ENCODE measurements at regions not wholly inside any gene's neighbourhood (a gene's known extent, or its start where the extent isn't known, plus 50 kb on each side); places are given as distances from the start of the nearest gene placed in this dataset.
"Not testable (repeated sequence)": the region's sequence is repeated elsewhere in the genome, so short reads cannot be mapped to it uniquely, and the experiment has no call there.

DNA sequence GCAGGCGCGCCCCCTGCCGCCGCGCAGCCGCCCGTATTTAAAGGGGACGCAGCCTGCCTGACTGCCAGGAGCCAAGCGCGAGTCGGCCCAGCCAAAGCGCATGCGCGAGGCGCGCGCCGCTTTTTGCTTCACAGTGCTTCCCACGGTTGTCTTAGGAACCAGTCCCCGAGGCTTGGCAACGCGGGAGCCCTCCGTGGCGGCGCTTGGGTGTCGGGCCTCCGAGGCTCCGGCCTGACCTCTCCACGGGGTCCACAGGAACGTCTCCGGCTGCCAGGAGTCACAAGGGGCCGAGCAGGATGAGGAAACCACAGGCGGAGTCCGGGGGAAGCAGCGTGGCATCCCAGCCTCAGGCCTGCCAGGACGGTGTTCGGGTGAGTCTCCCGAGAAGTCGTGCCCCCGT, 706.7 kb downstream of the KCNJ18 start:
- H3K27me3 ChIP-seq (ENCODE audit: low read depth); H3K9me3 ChIP-seq (replicated peaks); H3K4me3 ChIP-seq; H3K4me1 ChIP-seq; H3K27ac ChIP-seq (replicated peaks); intact Hi-C loops (cut with micrococcal nuclease); H3K36me3 ChIP-seq; DNase-seq: not testable (repeated sequence)

DNA sequence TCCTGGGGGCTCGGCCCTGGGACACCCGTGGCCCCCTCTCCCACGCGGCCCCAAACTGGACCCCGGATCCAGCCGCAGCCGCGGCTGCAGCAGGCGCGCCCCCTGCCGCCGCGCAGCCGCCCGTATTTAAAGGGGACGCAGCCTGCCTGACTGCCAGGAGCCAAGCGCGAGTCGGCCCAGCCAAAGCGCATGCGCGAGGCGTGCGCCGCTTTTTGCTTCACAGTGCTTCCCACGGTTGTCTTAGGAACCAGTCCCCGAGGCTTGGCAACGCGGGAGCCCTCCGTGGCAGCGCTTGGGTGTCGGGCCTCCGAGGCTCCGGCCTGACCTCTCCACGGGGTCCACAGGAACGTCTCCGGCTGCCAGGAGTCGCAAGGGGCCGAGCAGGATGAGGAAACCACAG, 712.8 kb downstream of the KCNJ18 start:
- H3K9me3 ChIP-seq (replicated peaks); H3K27ac ChIP-seq (replicated peaks); H3K4me3 ChIP-seq; DNase-seq; H3K27me3 ChIP-seq (ENCODE audit: low read depth); H3K4me1 ChIP-seq; intact Hi-C loops (cut with micrococcal nuclease); H3K36me3 ChIP-seq: not testable (repeated sequence)

DNA sequence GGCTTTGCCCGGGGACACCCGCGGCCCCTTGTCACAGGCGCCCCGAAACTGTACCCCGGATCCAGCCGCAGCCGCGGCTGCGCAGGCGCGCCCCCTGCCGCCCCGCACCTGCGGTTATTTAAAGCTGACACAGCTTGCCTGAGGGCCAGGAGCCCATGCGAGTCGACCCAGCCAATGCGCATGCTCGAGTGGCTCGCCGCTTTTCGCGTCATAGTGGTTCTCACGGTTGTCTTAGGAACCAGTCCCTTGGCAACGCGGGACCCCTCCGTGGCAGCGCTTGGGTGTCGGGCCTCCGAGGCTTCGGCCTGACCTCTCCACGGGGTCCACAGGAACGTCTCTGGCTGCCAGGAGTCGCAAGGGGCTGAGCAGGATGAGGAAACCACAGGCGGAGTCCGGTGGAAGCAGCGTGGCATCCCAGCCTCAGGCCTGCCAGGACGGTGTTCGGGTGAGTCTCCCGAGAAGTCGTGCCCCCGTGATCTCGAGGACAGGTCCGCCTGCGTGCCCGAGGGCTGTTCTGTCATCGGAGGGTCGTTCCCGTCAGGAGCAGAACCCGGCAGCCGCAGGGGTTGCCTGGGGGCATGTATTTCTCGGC, 716.9 kb downstream of the KCNJ18 start:
- Histone ChIP-seq H3K9me3 (replicated peaks) (peaks cover 5% of the 10 kb centered on the region), H3K4me1 (no peaks in the 10 kb centered on the region), H3K27me3 (ENCODE audit: low read depth) (no peaks in the 10 kb centered on the region), H3K4me3 (no peak overlapping the region), H3K27ac (replicated peaks) (no peak overlapping the region), H3K36me3 (no peaks in the 10 kb centered on the region)
- intact Hi-C loops (cut with micrococcal nuclease) = no loop called here
- no peak for DNase-seq
- TF ChIP-seq, protein P1, sequence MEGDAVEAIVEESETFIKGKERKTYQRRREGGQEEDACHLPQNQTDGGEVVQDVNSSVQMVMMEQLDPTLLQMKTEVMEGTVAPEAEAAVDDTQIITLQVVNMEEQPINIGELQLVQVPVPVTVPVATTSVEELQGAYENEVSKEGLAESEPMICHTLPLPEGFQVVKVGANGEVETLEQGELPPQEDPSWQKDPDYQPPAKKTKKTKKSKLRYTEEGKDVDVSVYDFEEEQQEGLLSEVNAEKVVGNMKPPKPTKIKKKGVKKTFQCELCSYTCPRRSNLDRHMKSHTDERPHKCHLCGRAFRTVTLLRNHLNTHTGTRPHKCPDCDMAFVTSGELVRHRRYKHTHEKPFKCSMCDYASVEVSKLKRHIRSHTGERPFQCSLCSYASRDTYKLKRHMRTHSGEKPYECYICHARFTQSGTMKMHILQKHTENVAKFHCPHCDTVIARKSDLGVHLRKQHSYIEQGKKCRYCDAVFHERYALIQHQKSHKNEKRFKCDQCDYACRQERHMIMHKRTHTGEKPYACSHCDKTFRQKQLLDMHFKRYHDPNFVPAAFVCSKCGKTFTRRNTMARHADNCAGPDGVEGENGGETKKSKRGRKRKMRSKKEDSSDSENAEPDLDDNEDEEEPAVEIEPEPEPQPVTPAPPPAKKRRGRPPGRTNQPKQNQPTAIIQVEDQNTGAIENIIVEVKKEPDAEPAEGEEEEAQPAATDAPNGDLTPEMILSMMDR (IDR thresholded peaks at IDR 0.05; ENCODE audit: borderline replicate concordance) = no peak

DNA sequence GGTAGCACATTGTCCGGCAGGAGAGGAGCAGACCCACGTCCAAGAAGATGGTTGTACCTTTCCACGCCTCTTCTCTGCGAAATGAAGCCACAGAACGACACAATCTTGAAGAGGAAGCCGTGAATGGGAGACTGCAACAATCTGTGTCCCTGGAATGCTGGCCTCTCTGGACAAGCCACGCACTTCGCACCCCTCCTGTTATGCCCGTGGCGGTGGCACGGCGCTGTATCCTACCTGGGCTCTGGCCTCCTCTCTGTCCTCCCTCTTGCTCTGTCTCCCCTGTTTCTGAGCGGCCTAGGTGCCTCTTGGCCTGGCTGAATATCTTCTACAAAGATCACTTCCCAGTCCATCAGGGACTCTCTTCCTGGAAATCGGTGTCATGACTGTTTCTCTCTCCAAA, 717.8 kb downstream of the KCNJ18 start:
- intact Hi-C loops (cut with micrococcal nuclease) = no loop called here
- H3K36me3 ChIP-seq = no peaks in the 10 kb centered on the region
- no peak overlapping the region for H3K27ac ChIP-seq (replicated peaks)
- H3K27me3 ChIP-seq (ENCODE audit: low read depth) = no peaks in the 10 kb centered on the region
- TF ChIP-seq, protein P1 (IDR thresholded peaks at IDR 0.05; ENCODE audit: borderline replicate concordance) = no peak
- peaks cover 5% of the 10 kb centered on the region for H3K9me3 ChIP-seq (replicated peaks)
- DNase-seq = no peak
- no peak overlapping the region for H3K4me3 ChIP-seq
- H3K4me1 ChIP-seq = no peaks in the 10 kb centered on the region

DNA sequence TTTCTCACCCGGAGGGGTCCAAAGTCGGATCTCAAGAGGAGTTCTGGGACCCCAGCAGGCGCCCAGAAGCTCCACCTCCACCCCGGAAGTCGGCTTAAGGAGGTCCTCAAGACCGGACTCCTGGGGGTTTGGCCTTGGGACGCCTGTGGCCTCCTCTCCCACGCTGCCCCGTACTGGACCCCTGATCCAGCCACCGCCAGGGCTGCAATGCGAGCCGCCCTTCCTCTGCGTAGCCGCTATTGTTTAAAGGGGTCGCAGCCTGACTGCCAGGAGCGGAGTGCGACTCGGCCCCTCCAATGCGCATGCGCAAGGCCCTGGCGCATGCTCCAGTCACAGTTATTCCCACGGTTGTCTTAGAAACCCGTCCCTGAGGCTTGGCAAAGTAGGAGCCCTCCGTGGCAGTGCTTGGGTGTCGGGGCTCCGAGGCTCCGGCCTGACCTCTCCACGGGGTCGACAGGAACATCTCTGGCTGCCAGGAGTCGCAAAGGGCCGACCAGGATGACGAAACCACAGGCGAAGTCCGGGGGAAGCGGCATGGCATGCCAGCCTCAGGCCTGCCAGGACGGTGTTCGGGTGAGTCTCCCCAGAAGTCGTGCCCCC, 719.0 kb downstream of the KCNJ18 start:
- H3K36me3 ChIP-seq = no peaks in the 10 kb centered on the region
- H3K9me3 ChIP-seq (replicated peaks) = peaks cover 11% of the 10 kb centered on the region
- TF ChIP-seq, protein P1 (IDR thresholded peaks at IDR 0.05; ENCODE audit: borderline replicate concordance) = no peak
- H3K27me3 ChIP-seq (ENCODE audit: low read depth) = no peaks in the 10 kb centered on the region
- no peak overlapping the region for H3K4me3 ChIP-seq
- no peak overlapping the region for H3K27ac ChIP-seq (replicated peaks)
- H3K4me1 ChIP-seq = no peaks in the 10 kb centered on the region
- no peak for DNase-seq
- intact Hi-C loops (cut with micrococcal nuclease) = no loop called here

DNA sequence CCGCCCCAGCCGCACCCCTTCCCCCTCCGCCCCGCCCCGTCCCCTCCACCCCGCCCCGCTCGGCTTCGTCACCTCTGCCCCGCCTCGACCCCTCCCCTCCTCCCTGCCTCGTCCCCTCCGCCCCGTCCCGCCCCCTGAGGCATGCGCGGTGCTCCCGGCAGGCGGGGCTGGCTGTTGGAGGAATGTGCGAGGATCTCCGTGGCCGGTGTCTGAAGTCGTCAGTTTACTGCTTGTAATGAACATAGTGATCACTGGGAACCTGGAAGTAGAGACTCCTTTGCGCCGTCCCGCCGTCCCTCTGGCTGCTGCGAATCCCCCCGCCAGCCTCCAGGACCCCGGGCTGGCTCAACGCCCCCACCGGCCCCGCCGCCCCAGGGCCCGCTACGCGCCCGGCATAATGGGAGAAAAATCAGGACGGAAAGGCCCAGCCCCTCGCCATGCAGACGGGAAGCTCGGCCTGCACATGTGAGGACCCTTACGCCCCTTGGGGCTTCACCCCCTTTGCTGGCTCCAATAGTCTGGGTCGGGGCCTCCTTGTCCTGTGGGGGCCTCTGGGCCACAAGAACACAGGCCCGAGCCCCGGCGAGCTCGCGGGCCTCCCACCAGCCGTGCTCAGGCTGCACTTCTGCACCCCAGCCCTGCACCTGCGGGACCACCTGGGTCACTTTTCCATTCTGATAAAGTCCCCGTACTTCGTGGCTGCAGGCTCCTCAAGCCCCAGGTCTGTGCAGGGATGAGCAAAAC, 743.1 kb downstream of the KCNJ18 start:
- H3K4me1 ChIP-seq = no peaks in the 10 kb centered on the region
- H3K36me3 ChIP-seq = no peaks in the 10 kb centered on the region
- peaks cover 14% of the 10 kb centered on the region for H3K9me3 ChIP-seq (replicated peaks)
- H3K27ac ChIP-seq (replicated peaks) = no peak overlapping the region
- intact Hi-C loops (cut with micrococcal nuclease) = no loop called here
- DNase-seq = no peak
- no peak overlapping the region for H3K4me3 ChIP-seq
- TF ChIP-seq, protein P1 (IDR thresholded peaks at IDR 0.05; ENCODE audit: borderline replicate concordance) = no peak
- peaks cover 23% of the 10 kb centered on the region for H3K27me3 ChIP-seq (ENCODE audit: low read depth)
